Osteoblast (primary cell): ENCODE measurements at regions not wholly inside any gene's neighbourhood (a gene's known extent, or its start where the extent isn't known, plus 50 kb on each side); places are given as distances from the start of the nearest gene placed in this dataset.

ENCODE experiments used
- DNase-seq: peaks from one replicate; pipeline ENCODE4 v3.0.0; 2011; ENCODE audit warnings: low spot score, mixed read lengths; ENCODE audit not compliant: insufficient read length; ENCODE audit errors: missing footprints
- H2AFZ ChIP-seq: 2 replicates; pipeline ENCODE4 v1.6.0; 2011; ENCODE audit warnings: mild to moderate bottlenecking, low read length
- H3K27ac ChIP-seq: 2 replicates; pipeline ENCODE4 v1.5.1; 2011; ENCODE audit warnings: mild to moderate bottlenecking, low read depth, low read length, moderate library complexity
- H3K27me3 ChIP-seq: 2 replicates; pipeline ENCODE4 v1.6.0; 2012; ENCODE audit warnings: mild to moderate bottlenecking, control low read depth, inconsistent platforms, low read length, moderate library complexity; ENCODE audit not compliant: insufficient read depth
- H3K36me3 ChIP-seq: 2 replicates; pipeline ENCODE4 v1.5.1; 2011; ENCODE audit warnings: mild to moderate bottlenecking, low read length, control low read depth, moderate library complexity; ENCODE audit not compliant: insufficient read depth
- H3K4me1 ChIP-seq: 2 replicates; pipeline ENCODE4 v1.5.1; 2011; ENCODE audit warnings: mild to moderate bottlenecking, low read length, control low read depth, moderate library complexity; ENCODE audit not compliant: insufficient read depth
- H3K4me2 ChIP-seq: 2 replicates; pipeline ENCODE4 v1.6.0; 2011; ENCODE audit warnings: mild to moderate bottlenecking, low read length; ENCODE audit not compliant: insufficient read depth
- H3K4me3 ChIP-seq: fragments of 200-600 bp; sonication (generic); 3 replicates; pipeline ENCODE4 v1.5.1; 2012; ENCODE audit warnings: mild to moderate bottlenecking, low read length, inconsistent platforms; ENCODE audit not compliant: insufficient read depth
- H3K79me2 ChIP-seq: 2 replicates; pipeline ENCODE4 v1.6.0; 2012; ENCODE audit warnings: mild to moderate bottlenecking, low read length, control low read depth, inconsistent platforms; ENCODE audit not compliant: insufficient read depth
- H3K9me3 ChIP-seq: 2 replicates; pipeline ENCODE4 v1.5.1; 2011; ENCODE audit warnings: low read depth, low read length, control low read depth
- H4K20me1 ChIP-seq: 2 replicates; pipeline ENCODE4 v1.6.0; 2012; ENCODE audit warnings: mild to moderate bottlenecking, low read length, control low read depth; ENCODE audit not compliant: insufficient read depth
- CTCF ChIP-seq: IDR thresholded peaks from 2 replicates; pipeline ENCODE4 v1.5.1; 2011; ENCODE audit warnings: mild to moderate bottlenecking, low read depth, low read length, moderate library complexity; ENCODE audit errors: extremely low read depth

- no peak overlapping the region for H3K4me2 ChIP-seq
- H3K27me3 ChIP-seq: peaks cover 4% of the 10 kb centered on the region
- no peaks in the 10 kb centered on the region for H3K9me3 ChIP-seq
- no peaks in the 10 kb centered on the region for H3K36me3 ChIP-seq
- no peak overlapping the region for H3K4me3 ChIP-seq
- no peak overlapping the region for H2AFZ ChIP-seq
- TF ChIP-seq CTCF: no peak
- H3K4me1 ChIP-seq: no peaks in the 10 kb centered on the region
- H3K27ac ChIP-seq: no peak overlapping the region
- no peak for DNase-seq
- no peaks in the 10 kb centered on the region for H3K79me2 ChIP-seq
- H4K20me1 ChIP-seq: no peaks in the 10 kb centered on the region
Observed at GRCh38 chr12:105765053-105766014, 373.4 kb downstream of the NUAK1 start.

GRCh38 chr12:105766029-105766428 lies 372.7 kb downstream of the NUAK1 start:
- Histone ChIP-seq H3K9me3 (no peaks in the 10 kb centered on the region), H2AFZ (no peak overlapping the region), H3K4me3 (no peak overlapping the region), H3K27ac (no peak overlapping the region), H4K20me1 (no peaks in the 10 kb centered on the region), H3K27me3 (peaks cover 4% of the 10 kb centered on the region), H3K79me2 (no peaks in the 10 kb centered on the region), H3K4me2 (no peak overlapping the region), H3K36me3 (no peaks in the 10 kb centered on the region), H3K4me1 (no peaks in the 10 kb centered on the region)
- DNase-seq: no peak
- TF ChIP-seq CTCF: no peak

GRCh38 chr12:105769486-105769885 lies 369.3 kb downstream of the NUAK1 start:
- Histone ChIP-seq H3K4me1 (no peaks in the 10 kb centered on the region), H3K27ac (no peak overlapping the region), H3K4me2 (no peak overlapping the region), H2AFZ (no peak overlapping the region), H3K4me3 (no peak overlapping the region), H3K27me3 (peaks cover 4% of the 10 kb centered on the region), H3K36me3 (no peaks in the 10 kb centered on the region), H3K79me2 (no peaks in the 10 kb centered on the region), H4K20me1 (no peaks in the 10 kb centered on the region), H3K9me3 (no peaks in the 10 kb centered on the region)
- no peak for DNase-seq
- no peak for TF ChIP-seq CTCF

- H3K27me3 ChIP-seq: peaks cover 4% of the 10 kb centered on the region
- no peak for DNase-seq
- H3K27ac ChIP-seq: no peak overlapping the region
- H3K9me3 ChIP-seq: no peaks in the 10 kb centered on the region
- no peaks in the 10 kb centered on the region for H3K79me2 ChIP-seq
- no peak for TF ChIP-seq CTCF
- no peak overlapping the region for H2AFZ ChIP-seq
- no peak overlapping the region for H3K4me3 ChIP-seq
- no peaks in the 10 kb centered on the region for H3K4me1 ChIP-seq
- no peaks in the 10 kb centered on the region for H3K36me3 ChIP-seq
- no peak overlapping the region for H3K4me2 ChIP-seq
- no peaks in the 10 kb centered on the region for H4K20me1 ChIP-seq
Observed at GRCh38 chr12:105773471-105773870, 365.3 kb downstream of the NUAK1 start.
